ENCODE measurements at regions not wholly inside any gene's neighbourhood (a gene's known extent, or its start where the extent isn't known, plus 50 kb on each side); places are given as distances from the start of the nearest gene placed in this dataset.

GRCh38 chr9:38118862-38119438 is 49.9 kb upstream of the SHB start:
- DNase-seq, result no peak

Data from RPMI8226 (cell line).